Bronchial epithelial cell (primary cell): ENCODE measurements at regions not wholly inside any gene's neighbourhood (a gene's known extent, or its start where the extent isn't known, plus 50 kb on each side); places are given as distances from the start of the nearest gene placed in this dataset.

Source experiments
- DNase-seq: peaks from one replicate; pipeline ENCODE4 v3.0.0-alpha.2; 2010; ENCODE audit warnings: low read depth
- FAIRE-seq: peaks from 2 replicates; lab custom pipeline; 2011; peaks lifted over from hg19 to GRCh38; lab: Jason Lieb, UNC
- H3K27me3 ChIP-seq: 2 replicates; pipeline ENCODE4 v1.5.1; 2011; ENCODE audit warnings: low read length; ENCODE audit not compliant: control insufficient read depth, insufficient read depth
- H3K36me3 ChIP-seq: 2 replicates; pipeline ENCODE4 v1.5.1; 2011; ENCODE audit warnings: low read length; ENCODE audit not compliant: control insufficient read depth, insufficient read depth
- H3K4me3 ChIP-seq: 2 replicates; pipeline ENCODE4 v1.5.1; 2011; ENCODE audit warnings: mild to moderate bottlenecking, low read depth, low read length, control low read depth
- CTCF ChIP-seq: IDR thresholded peaks from 2 replicates; pipeline ENCODE4 v1.5.1; 2011; ENCODE audit warnings: mild to moderate bottlenecking, moderate library complexity, low read length, control low read depth, inconsistent platforms; ENCODE audit not compliant: insufficient read depth, severe bottlenecking

DNA sequence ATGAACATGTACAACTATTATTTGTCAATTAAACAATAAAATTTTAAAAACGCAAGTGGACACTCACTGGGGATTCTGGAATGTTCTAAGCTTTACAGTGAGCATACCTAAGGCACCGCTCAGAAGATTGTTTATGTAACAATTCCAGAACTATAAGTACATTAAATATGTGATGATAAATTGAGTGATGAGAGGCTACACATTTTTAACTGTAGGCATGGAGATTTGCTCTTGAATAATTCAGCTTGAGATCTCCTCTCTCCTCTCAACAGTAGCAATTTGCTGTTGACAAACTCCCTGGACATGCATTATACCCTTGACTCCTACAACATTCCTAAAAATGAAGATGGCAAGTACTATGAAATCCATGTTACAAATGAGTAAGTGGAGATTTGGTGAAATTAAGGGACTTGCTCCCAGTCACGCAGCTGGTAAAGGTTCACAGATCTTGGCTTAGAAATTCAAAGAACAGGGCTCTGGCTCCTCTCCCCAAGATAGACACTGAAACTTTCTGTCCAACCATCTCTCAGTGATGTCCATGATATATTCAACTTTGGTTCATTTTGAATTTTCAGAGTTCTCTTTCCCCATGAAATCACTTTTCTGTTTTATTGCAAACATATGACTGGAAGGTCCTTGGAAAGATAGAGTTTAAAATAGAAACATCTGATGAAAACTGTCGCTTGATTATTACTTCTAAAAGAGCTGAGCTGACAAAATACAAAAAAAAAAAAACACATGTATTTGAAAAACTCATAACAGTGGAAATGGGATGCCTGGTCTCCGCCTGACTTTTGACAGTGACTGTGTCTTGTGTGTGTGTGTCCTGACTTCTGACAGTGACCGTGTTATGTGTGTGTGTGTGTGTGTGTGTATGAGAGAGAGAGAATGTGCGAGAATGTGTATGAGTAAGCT is 488.3 kb downstream of the TNS3 start:
- Histone ChIP-seq H3K36me3 (no peaks in the 10 kb centered on the region), H3K4me3 (no peak overlapping the region), H3K27me3 (peaks cover 2% of the 10 kb centered on the region)
- TF ChIP-seq CTCF, result no peak
- DNase-seq, result no peak
- no peak for FAIRE-seq

DNA sequence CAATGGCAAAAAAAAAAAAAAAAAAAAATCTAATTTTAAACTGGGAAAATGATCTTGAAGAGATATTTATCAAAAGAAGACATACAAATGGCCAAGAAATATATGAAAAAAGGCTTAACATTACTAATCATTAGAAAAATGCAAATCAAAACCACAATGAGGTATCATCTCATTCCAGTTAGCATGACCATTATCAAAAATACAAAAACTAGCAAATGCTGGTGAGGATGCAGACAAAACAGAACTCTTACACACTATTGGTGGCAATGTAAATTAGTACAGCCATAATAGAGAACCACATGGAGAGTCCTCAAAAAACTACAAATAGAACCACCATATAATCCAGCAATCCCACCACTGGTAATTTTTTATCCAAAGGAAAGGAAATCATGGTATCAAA is 489.6 kb downstream of the TNS3 start:
- H3K27me3 ChIP-seq, result peaks cover 2% of the 10 kb centered on the region
- no peak for TF ChIP-seq CTCF
- FAIRE-seq (no peak), DNase-seq (no peak)
- H3K36me3 ChIP-seq, result no peaks in the 10 kb centered on the region
- H3K4me3 ChIP-seq, result no peak overlapping the region

GRCh38 chr7:47091141-47091540 is 490.8 kb downstream of the TNS3 start:
- DNase-seq (no peak), FAIRE-seq (no peak)
- no peak for TF ChIP-seq CTCF
- no peak overlapping the region for H3K4me3 ChIP-seq
- no peaks in the 10 kb centered on the region for H3K36me3 ChIP-seq
- H3K27me3 ChIP-seq, result peaks cover 2% of the 10 kb centered on the region

- DNase-seq (no peak), FAIRE-seq (no peak)
- Histone ChIP-seq H3K27me3 (peaks cover 2% of the 10 kb centered on the region), H3K36me3 (no peaks in the 10 kb centered on the region), H3K4me3 (no peak overlapping the region)
- TF ChIP-seq CTCF, result no peak
These were observed 492.4 kb downstream of the TNS3 start for GRCh38 chr7:47089461-47089860.

DNA sequence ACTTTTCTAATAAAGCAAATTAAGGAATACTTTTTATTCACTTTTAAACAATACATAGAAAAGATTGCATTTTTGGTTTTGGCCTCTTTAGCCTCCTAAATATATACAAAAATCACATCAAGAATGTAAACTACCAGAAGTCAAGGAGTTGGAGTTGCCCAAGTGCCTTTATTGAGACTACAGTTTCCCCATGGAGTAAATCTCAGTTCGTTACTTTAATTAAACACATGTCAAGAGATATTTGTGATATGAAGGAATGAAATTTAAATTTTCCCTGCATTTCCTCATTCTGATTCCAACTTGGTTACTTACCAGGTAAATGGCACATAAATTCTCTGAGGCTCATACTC is 492.9 kb downstream of the TNS3 start:
- peaks cover 2% of the 10 kb centered on the region for H3K27me3 ChIP-seq
- H3K36me3 ChIP-seq, result no peaks in the 10 kb centered on the region
- FAIRE-seq (no peak), DNase-seq (no peak)
- no peak for TF ChIP-seq CTCF
- H3K4me3 ChIP-seq, result no peak overlapping the region
